ENCODE measurements at regions not wholly inside any gene's neighbourhood (a gene's known extent, or its start where the extent isn't known, plus 50 kb on each side); places are given as distances from the start of the nearest gene placed in this dataset.

GRCh38 chr7:25402532-25402931 is 174.2 kb upstream of the NPVF start:
- TF ChIP-seq CTCF (conservative IDR thresholded peaks at IDR 0.05; ENCODE audit: low read depth, low read length) = no peak
- no peak overlapping the region for H3K4me3 ChIP-seq (ENCODE audit: low read depth, low read length)
- no peak for DNase-seq (ENCODE audit: low read depth)

- DNase-seq (ENCODE audit: low read depth) = no peak
- no peak for TF ChIP-seq CTCF (conservative IDR thresholded peaks at IDR 0.05; ENCODE audit: low read depth, low read length)
- H3K4me3 ChIP-seq (ENCODE audit: low read depth, low read length) = no peak overlapping the region
These were observed 177.4 kb upstream of the NPVF start for GRCh38 chr7:25405736-25406135.

GRCh38 chr7:25407053-25407452 is 178.8 kb upstream of the NPVF start:
- no peak overlapping the region for H3K4me3 ChIP-seq (ENCODE audit: low read depth, low read length)
- TF ChIP-seq CTCF (conservative IDR thresholded peaks at IDR 0.05; ENCODE audit: low read depth, low read length) = no peak
- no peak for DNase-seq (ENCODE audit: low read depth)

- no peak for DNase-seq (ENCODE audit: low read depth)
- H3K4me3 ChIP-seq (ENCODE audit: low read depth, low read length) = no peak overlapping the region
- no peak for TF ChIP-seq CTCF (conservative IDR thresholded peaks at IDR 0.05; ENCODE audit: low read depth, low read length)
These were observed 179.9 kb upstream of the NPVF start for GRCh38 chr7:25408012-25408687.

GRCh38 chr7:25408876-25409275 is 180.6 kb upstream of the NPVF start:
- TF ChIP-seq CTCF (conservative IDR thresholded peaks at IDR 0.05; ENCODE audit: low read depth, low read length) = no peak
- no peak for DNase-seq (ENCODE audit: low read depth)
- H3K4me3 ChIP-seq (ENCODE audit: low read depth, low read length) = no peak overlapping the region

GRCh38 chr7:25409897-25410636 is 181.8 kb upstream of the NPVF start:
- no peak for DNase-seq (ENCODE audit: low read depth)
- TF ChIP-seq CTCF (conservative IDR thresholded peaks at IDR 0.05; ENCODE audit: low read depth, low read length) = no peak
- H3K4me3 ChIP-seq (ENCODE audit: low read depth, low read length) = no peak overlapping the region

- no peak for TF ChIP-seq CTCF (conservative IDR thresholded peaks at IDR 0.05; ENCODE audit: low read depth, low read length)
- no peak overlapping the region for H3K4me3 ChIP-seq (ENCODE audit: low read depth, low read length)
- DNase-seq (ENCODE audit: low read depth) = no peak
These were observed 192.5 kb upstream of the NPVF start for GRCh38 chr7:25420771-25421170.

Measured in choroid plexus epithelial cell (primary cell).